ENCODE measurements at regions not wholly inside any gene's neighbourhood (a gene's known extent, or its start where the extent isn't known, plus 50 kb on each side); places are given as distances from the start of the nearest gene placed in this dataset.

DNA sequence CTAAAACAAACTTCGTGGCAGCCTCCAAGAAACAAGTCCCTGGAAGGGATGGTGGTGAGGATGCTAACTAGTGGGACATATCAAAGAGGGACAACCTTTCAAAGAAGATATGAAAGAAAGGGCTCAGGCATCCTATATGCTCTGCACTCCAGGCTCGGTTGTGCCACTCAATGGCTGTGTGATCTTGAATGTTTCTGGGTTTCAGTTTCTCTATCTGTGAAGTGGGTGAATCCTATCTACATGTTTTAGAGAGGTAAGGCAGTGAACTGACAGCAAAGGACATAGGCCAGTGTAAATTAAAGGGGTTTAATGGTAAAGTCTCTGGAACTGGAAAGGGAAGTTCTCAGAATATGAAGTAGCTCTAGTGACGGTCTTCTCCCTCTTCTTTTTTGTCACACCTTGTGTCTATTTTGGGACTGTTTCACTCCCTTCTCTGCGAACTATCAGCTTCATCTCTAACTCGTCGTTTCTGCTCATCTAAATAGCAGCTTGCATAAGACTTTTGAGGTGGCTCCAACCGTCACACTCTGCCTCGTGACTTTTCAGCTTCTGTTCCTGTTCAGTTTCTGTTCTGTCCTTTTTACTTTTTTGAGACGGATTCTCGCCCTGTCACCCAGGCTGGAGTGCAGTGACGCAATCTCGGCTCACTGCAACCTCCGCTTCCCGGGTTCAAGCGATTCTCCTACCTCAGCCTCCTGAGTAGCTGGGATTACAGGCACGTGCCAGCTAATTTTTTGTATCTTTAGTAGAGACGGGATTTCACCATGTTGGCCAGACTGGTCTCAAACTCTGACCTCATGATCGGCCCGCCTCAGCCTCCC lies 273.6 kb downstream of the SUDS3 start:
- 69 to 82% methylated on average over 8 to 19 of the region's 19 CpGs for WGBS, 2 donors (ENCODE audit: low coverage in 1 of 2)
- H3K27ac ChIP-seq = no peak overlapping the region
- H3K9me3 ChIP-seq = no peaks in the 10 kb centered on the region
- no peak for TF ChIP-seq POLR2A (IDR thresholded peaks at IDR 0.05)
- TF ChIP-seq CTCF (IDR thresholded peaks at IDR 0.05) = no peak
- TF ChIP-seq POLR2AphosphoS5 (IDR thresholded peaks at IDR 0.05) = no peak
- no peak for TF ChIP-seq EP300 (IDR thresholded peaks at IDR 0.05; ENCODE audit: low read depth)
- no peak for DNase-seq
- intact Hi-C loops (cut with DNase I; ENCODE audit: low total_unique reads) = loop anchor here (10.0 kb wide), 1 partner anchor 645 kb away; no protein-coding TSS in a partner anchor
- in situ Hi-C loops (cut with MboI; ENCODE audit: low pct_ligation_motif_present in 1 of 4, low pct_unique_long_range_greater_than_20kb in 1 of 4, low sequenced_read_pairs in 3 of 4) = no loop called here
- H3K27me3 ChIP-seq = no peaks in the 10 kb centered on the region
- no peaks in the 10 kb centered on the region for H3K4me1 ChIP-seq
- no peaks in the 10 kb centered on the region for H3K36me3 ChIP-seq
- H3K4me3 ChIP-seq = no peak overlapping the region

DNA sequence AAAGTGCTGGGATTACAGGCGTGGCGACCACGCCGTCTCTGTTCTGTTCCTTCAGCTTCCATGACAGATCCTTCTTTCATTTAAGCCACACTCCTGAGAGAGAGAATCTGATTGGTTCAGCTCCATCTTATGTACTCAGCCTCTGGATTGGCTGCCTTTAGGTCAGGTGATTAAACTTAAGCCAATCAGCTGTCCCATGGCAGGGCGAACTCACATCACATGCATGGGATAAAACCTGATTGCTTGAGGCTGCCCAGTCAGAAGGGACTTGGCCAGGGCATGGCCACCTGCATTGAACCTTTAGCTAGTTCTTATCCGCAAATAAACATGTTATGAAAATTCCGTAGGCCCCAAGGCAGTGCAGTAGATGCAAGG lies 274.2 kb downstream of the SUDS3 start:
- H3K27me3 ChIP-seq = no peaks in the 10 kb centered on the region
- no peaks in the 10 kb centered on the region for H3K9me3 ChIP-seq
- H3K27ac ChIP-seq = no peak overlapping the region
- intact Hi-C loops (cut with DNase I; ENCODE audit: low total_unique reads) = loop anchor here (10.0 kb wide), 1 partner anchor 646 kb away; no protein-coding TSS in a partner anchor
- in situ Hi-C loops (cut with MboI; ENCODE audit: low pct_ligation_motif_present in 1 of 4, low pct_unique_long_range_greater_than_20kb in 1 of 4, low sequenced_read_pairs in 3 of 4) = no loop called here
- H3K36me3 ChIP-seq = no peaks in the 10 kb centered on the region
- TF ChIP-seq EP300 (IDR thresholded peaks at IDR 0.05; ENCODE audit: low read depth) (no peak), POLR2AphosphoS5 (IDR thresholded peaks at IDR 0.05) (no peak), CTCF (IDR thresholded peaks at IDR 0.05) (no peak), POLR2A (IDR thresholded peaks at IDR 0.05) (no peak)
- DNase-seq = no peak
- 77 to 94% methylated on average over 2 to 7 of the region's 7 CpGs for WGBS, 2 donors (ENCODE audit: low coverage in 1 of 2)
- no peak overlapping the region for H3K4me3 ChIP-seq
- H3K4me1 ChIP-seq = no peaks in the 10 kb centered on the region

DNA sequence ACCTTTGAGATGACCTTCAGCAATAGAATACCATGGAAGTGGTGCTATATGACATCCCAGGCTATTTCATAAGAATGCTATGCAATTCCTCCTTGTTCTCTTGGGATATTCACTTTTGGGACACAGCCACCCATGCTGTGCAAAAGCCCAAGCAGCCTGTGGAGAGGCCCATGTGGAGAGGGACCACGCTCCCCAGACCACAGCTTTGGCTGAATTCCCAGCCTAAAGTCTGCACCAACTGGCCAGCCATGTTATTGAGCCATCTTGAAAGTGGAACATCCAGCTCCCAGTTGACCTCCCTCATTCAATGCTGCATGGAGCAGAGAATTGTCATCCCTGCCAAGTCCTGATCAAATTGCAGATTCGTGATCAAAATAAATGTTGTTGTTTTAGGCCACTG lies 275.1 kb downstream of the SUDS3 start:
- Histone ChIP-seq H3K36me3 (no peaks in the 10 kb centered on the region), H3K4me1 (no peaks in the 10 kb centered on the region), H3K9me3 (no peaks in the 10 kb centered on the region), H3K27me3 (no peaks in the 10 kb centered on the region), H3K27ac (no peak overlapping the region), H3K4me3 (no peak overlapping the region)
- TF ChIP-seq POLR2AphosphoS5 (IDR thresholded peaks at IDR 0.05) (no peak), POLR2A (IDR thresholded peaks at IDR 0.05) (no peak), CTCF (IDR thresholded peaks at IDR 0.05) (no peak), EP300 (IDR thresholded peaks at IDR 0.05; ENCODE audit: low read depth) (no peak)
- 40% methylated on average over 2 of the region's 2 CpGs; no CpG with 5 or more reads in 1 of the 2 donors for WGBS, 2 donors (ENCODE audit: low coverage in 1 of 2)
- no peak for DNase-seq
- intact Hi-C loops (cut with DNase I; ENCODE audit: low total_unique reads) (loop anchor here (10.0 kb wide), 1 partner anchor 647 kb away; no protein-coding TSS in a partner anchor), in situ Hi-C loops (cut with MboI; ENCODE audit: low pct_ligation_motif_present in 1 of 4, low pct_unique_long_range_greater_than_20kb in 1 of 4, low sequenced_read_pairs in 3 of 4) (no loop called here)

- 38% methylated on average over 1 of the region's 1 CpG; no CpG with 5 or more reads in 1 of the 2 donors for WGBS, 2 donors (ENCODE audit: low coverage in 1 of 2)
- Histone ChIP-seq H3K4me3 (no peak overlapping the region), H3K27ac (no peak overlapping the region), H3K9me3 (no peaks in the 10 kb centered on the region), H3K36me3 (no peaks in the 10 kb centered on the region), H3K4me1 (no peaks in the 10 kb centered on the region), H3K27me3 (no peaks in the 10 kb centered on the region)
- in situ Hi-C loops (cut with MboI; ENCODE audit: low pct_ligation_motif_present in 1 of 4, low pct_unique_long_range_greater_than_20kb in 1 of 4, low sequenced_read_pairs in 3 of 4) = no loop called here
- DNase-seq = no peak
- no peak for TF ChIP-seq CTCF (IDR thresholded peaks at IDR 0.05)
- TF ChIP-seq POLR2A (IDR thresholded peaks at IDR 0.05) = no peak
- TF ChIP-seq EP300 (IDR thresholded peaks at IDR 0.05; ENCODE audit: low read depth) = no peak
- no peak for TF ChIP-seq POLR2AphosphoS5 (IDR thresholded peaks at IDR 0.05)
- intact Hi-C loops (cut with DNase I; ENCODE audit: low total_unique reads) = loop anchor here (10.0 kb wide), 1 partner anchor 651 kb away; no protein-coding TSS in a partner anchor
These were observed 279.2 kb downstream of the SUDS3 start for GRCh38 chr12:118655588-118655987.
